ENCODE measurements at regions not wholly inside any gene's neighbourhood (a gene's known extent, or its start where the extent isn't known, plus 50 kb on each side); places are given as distances from the start of the nearest gene placed in this dataset.

DNA sequence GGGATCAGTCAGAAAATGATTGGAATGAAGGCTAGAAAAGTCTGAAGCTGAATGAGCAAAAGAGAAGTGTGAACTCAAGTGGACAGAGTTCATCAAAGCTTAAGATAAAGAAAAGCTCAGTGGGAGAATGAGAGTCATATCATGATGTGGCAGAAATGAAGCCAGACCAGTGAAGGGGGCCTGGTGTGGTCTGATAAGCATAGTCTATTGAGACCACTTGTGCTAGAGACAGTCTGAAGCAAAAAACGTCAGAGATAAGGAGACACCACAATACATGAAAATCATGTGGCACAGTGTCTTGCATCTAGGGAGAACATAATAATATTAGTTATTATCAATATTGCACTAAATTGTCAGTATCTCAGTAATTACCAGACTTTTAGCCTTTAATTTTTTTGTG is 601.5 kb downstream of the UTRN start:
- Histone ChIP-seq H3K4me3 (no peak overlapping the region), H3K9me3 (no peaks in the 10 kb centered on the region), H3K27me3 (no peaks in the 10 kb centered on the region), H3K4me1 (no peaks in the 10 kb centered on the region), H3K36me3 (no peaks in the 10 kb centered on the region), H3K27ac (no peak overlapping the region)
- TF ChIP-seq POLR2AphosphoS5 (IDR thresholded peaks at IDR 0.05): no peak
- TF ChIP-seq EP300 (IDR thresholded peaks at IDR 0.05): no peak
- TF ChIP-seq, protein P1, sequence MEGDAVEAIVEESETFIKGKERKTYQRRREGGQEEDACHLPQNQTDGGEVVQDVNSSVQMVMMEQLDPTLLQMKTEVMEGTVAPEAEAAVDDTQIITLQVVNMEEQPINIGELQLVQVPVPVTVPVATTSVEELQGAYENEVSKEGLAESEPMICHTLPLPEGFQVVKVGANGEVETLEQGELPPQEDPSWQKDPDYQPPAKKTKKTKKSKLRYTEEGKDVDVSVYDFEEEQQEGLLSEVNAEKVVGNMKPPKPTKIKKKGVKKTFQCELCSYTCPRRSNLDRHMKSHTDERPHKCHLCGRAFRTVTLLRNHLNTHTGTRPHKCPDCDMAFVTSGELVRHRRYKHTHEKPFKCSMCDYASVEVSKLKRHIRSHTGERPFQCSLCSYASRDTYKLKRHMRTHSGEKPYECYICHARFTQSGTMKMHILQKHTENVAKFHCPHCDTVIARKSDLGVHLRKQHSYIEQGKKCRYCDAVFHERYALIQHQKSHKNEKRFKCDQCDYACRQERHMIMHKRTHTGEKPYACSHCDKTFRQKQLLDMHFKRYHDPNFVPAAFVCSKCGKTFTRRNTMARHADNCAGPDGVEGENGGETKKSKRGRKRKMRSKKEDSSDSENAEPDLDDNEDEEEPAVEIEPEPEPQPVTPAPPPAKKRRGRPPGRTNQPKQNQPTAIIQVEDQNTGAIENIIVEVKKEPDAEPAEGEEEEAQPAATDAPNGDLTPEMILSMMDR (IDR thresholded peaks at IDR 0.05): no peak
- TF ChIP-seq POLR2A (IDR thresholded peaks at IDR 0.05): no peak
- 39 to 50% methylated on average over 1 of the region's 1 CpG for WGBS, 2 donors (ENCODE audit: low coverage in 1 of 2)
- no peak for ATAC-seq

DNA sequence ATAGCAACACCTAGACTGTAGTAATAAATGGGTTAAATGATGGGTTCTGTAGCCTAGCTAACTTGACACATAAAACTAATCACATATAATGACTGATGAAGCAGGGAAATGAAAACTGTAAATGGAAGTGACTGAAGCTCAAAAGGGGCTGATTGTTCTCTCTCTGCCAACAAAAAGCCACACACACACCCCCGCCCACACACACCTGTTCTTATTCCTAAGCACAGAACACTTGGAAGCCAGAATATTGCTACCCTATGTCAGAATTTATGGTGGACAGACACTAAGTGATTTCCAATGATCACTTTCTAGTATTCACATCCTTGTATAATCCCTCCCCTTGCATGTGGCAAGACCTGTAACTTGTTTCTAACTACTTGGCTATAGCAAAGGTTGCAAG is 603.5 kb downstream of the UTRN start:
- H3K27me3 ChIP-seq: no peaks in the 10 kb centered on the region
- TF ChIP-seq, protein P1 (IDR thresholded peaks at IDR 0.05): no peak
- TF ChIP-seq EP300 (IDR thresholded peaks at IDR 0.05) (no peak), POLR2A (IDR thresholded peaks at IDR 0.05) (no peak), POLR2AphosphoS5 (IDR thresholded peaks at IDR 0.05) (no peak)
- H3K4me3 ChIP-seq: no peak overlapping the region
- H3K36me3 ChIP-seq: no peaks in the 10 kb centered on the region
- 0 to 71% methylated on average over 1 of the region's 1 CpG for WGBS, 2 donors (ENCODE audit: low coverage in 1 of 2)
- no peak overlapping the region for H3K27ac ChIP-seq
- H3K9me3 ChIP-seq: no peaks in the 10 kb centered on the region
- no peak for ATAC-seq
- H3K4me1 ChIP-seq: no peaks in the 10 kb centered on the region

DNA sequence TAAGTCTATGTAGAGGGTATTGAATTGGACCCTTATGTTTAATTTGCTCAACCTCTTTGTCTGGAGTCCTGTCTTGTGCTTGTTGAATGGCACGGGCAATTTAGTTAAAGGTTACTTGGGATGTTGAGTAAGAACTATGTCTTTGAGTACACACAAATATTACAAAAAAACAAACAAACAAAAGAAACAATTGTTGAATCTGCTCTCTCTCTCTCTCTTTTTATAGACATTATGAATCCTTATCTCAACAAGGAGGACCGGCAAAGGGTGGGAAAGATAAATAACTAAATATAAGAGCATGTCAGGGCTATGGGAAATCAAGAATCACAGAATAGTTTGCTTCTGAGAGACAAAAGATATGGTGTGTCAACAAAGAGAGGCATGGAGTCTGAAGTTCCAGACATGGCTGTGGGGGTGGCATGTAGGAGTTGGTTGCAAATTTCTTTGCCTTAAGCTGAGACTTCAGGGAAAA is 608.6 kb downstream of the UTRN start:
- no peak for ATAC-seq
- Histone ChIP-seq H3K4me1 (peaks cover 0 to 14% (median 0%) of the 10 kb centered on the region in 3 donors), H3K4me3 (no peak overlapping the region), H3K27me3 (no peaks in the 10 kb centered on the region), H3K27ac (no peak overlapping the region), H3K36me3 (no peaks in the 10 kb centered on the region), H3K9me3 (no peaks in the 10 kb centered on the region)
- 72 to 90% methylated on average over 2 of the region's 2 CpGs for WGBS, 2 donors (ENCODE audit: low coverage in 1 of 2)
- TF ChIP-seq POLR2AphosphoS5 (IDR thresholded peaks at IDR 0.05) (no peak), EP300 (IDR thresholded peaks at IDR 0.05) (no peak), POLR2A (IDR thresholded peaks at IDR 0.05) (no peak)
- TF ChIP-seq, protein P1 (IDR thresholded peaks at IDR 0.05): no peak

DNA sequence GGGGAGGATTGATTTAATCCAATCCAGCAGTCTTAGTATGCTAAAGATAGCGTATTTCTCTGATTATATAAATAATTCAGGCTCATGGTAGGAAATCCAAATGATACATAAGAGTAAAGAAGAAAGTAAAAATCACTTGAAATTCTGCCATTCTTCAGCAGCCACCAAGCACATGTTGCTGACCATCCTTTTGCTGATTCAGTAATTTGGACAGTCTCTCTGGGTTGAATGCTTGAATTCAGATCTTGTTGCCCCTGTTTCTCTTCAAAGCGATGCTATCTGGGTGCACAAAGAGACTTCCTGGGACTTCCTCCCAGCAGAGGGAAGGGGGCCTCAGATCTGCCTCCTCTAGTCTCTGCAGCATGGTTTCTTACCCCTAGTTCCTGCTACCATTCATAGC is 609.1 kb downstream of the UTRN start:
- Histone ChIP-seq H3K27me3 (no peaks in the 10 kb centered on the region), H3K9me3 (no peaks in the 10 kb centered on the region), H3K27ac (no peak overlapping the region), H3K4me1 (peaks cover 0 to 14% (median 0%) of the 10 kb centered on the region in 3 donors), H3K4me3 (no peak overlapping the region), H3K36me3 (no peaks in the 10 kb centered on the region)
- no peak for ATAC-seq
- 88% methylated on average over 2 of the region's 2 CpGs; no CpG with 5 or more reads in 1 of the 2 donors for WGBS, 2 donors (ENCODE audit: low coverage in 1 of 2)
- TF ChIP-seq POLR2A (IDR thresholded peaks at IDR 0.05) (no peak), POLR2AphosphoS5 (IDR thresholded peaks at IDR 0.05) (no peak)
- TF ChIP-seq, protein P1 (IDR thresholded peaks at IDR 0.05): no peak

Measured in gastroesophageal sphincter (tissue), 4 donors.